CD4-positive, alpha-beta memory T cell (primary cell): ENCODE measurements at regions not wholly inside any gene's neighbourhood (a gene's known extent, or its start where the extent isn't known, plus 50 kb on each side); places are given as distances from the start of the nearest gene placed in this dataset.

Experiments
- CTCF ChIA-PET: fragments of 350-600 bp; sonication (Branson Sonifier 250); formaldehyde crosslinking; loops from one replicate; lab custom pipeline; 2021; ENCODE audit warnings: inconsistent platforms; ENCODE audit not compliant: partially characterized antibody; lab: Charles Lee
- POLR2A ChIA-PET: fragments of 350-600 bp; sonication (Branson Sonifier 250); formaldehyde crosslinking; loops from one replicate; lab custom pipeline; 2021; ENCODE audit not compliant: partially characterized antibody; lab: Charles Lee
- DNase-seq, 5 donors: peaks; one replicate each; pipeline versions ENCODE4 v3.0.0 to v3.0.0-alpha.2; 2020 to 2022; ENCODE audit warnings: mixed read lengths in 1 of 5
- H3K27ac ChIP-seq: one replicate; pipeline ENCODE4 v1.7.0; 2013; ENCODE audit warnings: low read depth, low read length
- H3K27me3 ChIP-seq: 2 replicates; pipeline ENCODE4 v1.7.0; 2013; ENCODE audit warnings: mild to moderate bottlenecking, low read length, moderate library complexity; ENCODE audit not compliant: insufficient read depth
- H3K36me3 ChIP-seq: 2 replicates; pipeline ENCODE4 v1.7.0; 2013; ENCODE audit warnings: mild to moderate bottlenecking, low read length, moderate library complexity; ENCODE audit not compliant: insufficient read depth
- H3K4me1 ChIP-seq: 2 replicates; pipeline ENCODE4 v1.7.0; 2013; ENCODE audit warnings: mild to moderate bottlenecking, low read length, moderate library complexity; ENCODE audit not compliant: insufficient read depth
- H3K4me3 ChIP-seq, 2 donors: one replicate each; pipeline ENCODE4 v1.7.0; 2013; ENCODE audit warnings: low read length in 2 of 2, mild to moderate bottlenecking in 1 of 2
- H3K9me3 ChIP-seq, 2 donors: one replicate each; pipeline ENCODE4 v1.7.0; 2013; ENCODE audit warnings: low read length in 2 of 2, control low read depth in 1 of 2; ENCODE audit not compliant: control insufficient read depth in 1 of 2
- H3K27ac Mint-ChIP-seq, 7 donors: one replicate each; pipeline ENCODE4 v1.8.0; 2020 to 2021; ENCODE audit warnings: mixed read lengths in 7 of 7, mild to moderate bottlenecking in 6 of 7, inconsistent platforms in 3 of 7, moderate library complexity in 3 of 7
- H3K27me3 Mint-ChIP-seq, 2 donors: one replicate each; pipeline ENCODE4 v1.8.0; 2020 to 2021; ENCODE audit warnings: mixed read lengths in 2 of 2
- H3K36me3 Mint-ChIP-seq, 2 donors: one replicate each; pipeline ENCODE4 v1.8.0; 2020 to 2021; ENCODE audit warnings: mixed read lengths in 2 of 2, inconsistent platforms in 1 of 2, mild to moderate bottlenecking in 1 of 2
- H3K4me1 Mint-ChIP-seq, 4 donors: one replicate each; pipeline ENCODE4 v1.8.0; 2020 to 2021; ENCODE audit warnings: mixed read lengths in 4 of 4, mild to moderate bottlenecking in 1 of 4
- H3K4me3 Mint-ChIP-seq, 8 donors: one replicate each; pipeline ENCODE4 v1.8.0; 2020 to 2021; ENCODE audit warnings: mixed read lengths in 8 of 8, mild to moderate bottlenecking in 7 of 8, moderate library complexity in 6 of 8, inconsistent platforms in 3 of 8
- H3K9me3 Mint-ChIP-seq, 8 donors: one replicate each; pipeline ENCODE4 v1.8.0; 2020 to 2021; ENCODE audit warnings: mixed read lengths in 8 of 8, mild to moderate bottlenecking in 5 of 8, inconsistent platforms in 3 of 8, moderate library complexity in 1 of 8
- intact Hi-C: fragments of 100-400 bp; cut with micrococcal nuclease; formaldehyde crosslinking; loops from one replicate; pipeline ENCODE4 v1.15.1; 2023

- intact Hi-C loops: no loop called here
- peaks cover 0 to 6% (median 2%) of the 10 kb centered on the region in 8 donors for H3K9me3 Mint-ChIP-seq
- Histone ChIP-seq H3K27me3 (no peaks in the 10 kb centered on the region), H3K4me3 (no peak overlapping the region), H3K36me3 (no peaks in the 10 kb centered on the region), H3K4me1 (no peaks in the 10 kb centered on the region), H3K27ac (no peak overlapping the region), H3K9me3 (no peaks in the 10 kb centered on the region)
- no peak overlapping the region for H3K4me3 Mint-ChIP-seq
- DNase-seq: no peak
- no peaks in the 10 kb centered on the region for H3K4me1 Mint-ChIP-seq
- no peaks in the 10 kb centered on the region for H3K36me3 Mint-ChIP-seq
- peaks cover 7 to 8% of the 10 kb centered on the region in 2 donors for H3K27me3 Mint-ChIP-seq
- CTCF ChIA-PET: no interaction called here
- H3K27ac Mint-ChIP-seq: no peak overlapping the region
- POLR2A ChIA-PET: no interaction called here
These were observed 167.1 kb upstream of the ECI2 start for GRCh38 chr6:4302524-4302923.

GRCh38 chr6:4301871-4302270, 166.5 kb upstream of the ECI2 start:
- H3K27me3 Mint-ChIP-seq: peaks cover 5 to 8% of the 10 kb centered on the region in 2 donors

GRCh38 chr6:4300917-4301316, 165.5 kb upstream of the ECI2 start:
- H3K36me3 Mint-ChIP-seq: no peaks in the 10 kb centered on the region
- H3K9me3 Mint-ChIP-seq: peaks cover 0 to 8% (median 2%) of the 10 kb centered on the region in 8 donors
- Histone ChIP-seq H3K27me3 (no peaks in the 10 kb centered on the region), H3K9me3 (no peaks in the 10 kb centered on the region), H3K4me3 (no peak overlapping the region), H3K4me1 (no peaks in the 10 kb centered on the region), H3K36me3 (no peaks in the 10 kb centered on the region), H3K27ac (no peak overlapping the region)
- H3K4me1 Mint-ChIP-seq: no peaks in the 10 kb centered on the region
- DNase-seq: no peak
- CTCF ChIA-PET: no interaction called here
- intact Hi-C loops: no loop called here
- H3K4me3 Mint-ChIP-seq: no peak overlapping the region
- H3K27me3 Mint-ChIP-seq: peaks cover 2 to 5% of the 10 kb centered on the region in 2 donors
- POLR2A ChIA-PET: no interaction called here
- H3K27ac Mint-ChIP-seq: no peak overlapping the region

More at GRCh38 chr6:4301871-4302270, 166.5 kb upstream of the ECI2 start:
- no peak overlapping the region for H3K4me3 ChIP-seq
- no peaks in the 10 kb centered on the region for H3K36me3 ChIP-seq
- Mint-ChIP-seq H3K27ac (no peak overlapping the region), H3K4me1 (no peaks in the 10 kb centered on the region), H3K9me3 (peaks cover 0 to 8% (median 2%) of the 10 kb centered on the region in 8 donors), H3K4me3 (no peak overlapping the region), H3K36me3 (no peaks in the 10 kb centered on the region)
- DNase-seq: no peak
- no peaks in the 10 kb centered on the region for H3K27me3 ChIP-seq
- POLR2A ChIA-PET: no interaction called here
- no peak overlapping the region for H3K27ac ChIP-seq
- no peaks in the 10 kb centered on the region for H3K9me3 ChIP-seq
- CTCF ChIA-PET: no interaction called here
- H3K4me1 ChIP-seq: no peaks in the 10 kb centered on the region
- intact Hi-C loops: no loop called here

- H3K9me3 ChIP-seq: no peaks in the 10 kb centered on the region
- H3K27ac ChIP-seq: no peak overlapping the region
- no peaks in the 10 kb centered on the region for H3K27me3 Mint-ChIP-seq
- H3K9me3 Mint-ChIP-seq: peaks cover 0 to 8% (median 1%) of the 10 kb centered on the region in 8 donors
- no peak for DNase-seq
- H3K36me3 ChIP-seq: no peaks in the 10 kb centered on the region
- no peak overlapping the region for H3K4me3 Mint-ChIP-seq
- H3K27me3 ChIP-seq: no peaks in the 10 kb centered on the region
- H3K27ac Mint-ChIP-seq: no peak overlapping the region
- no peaks in the 10 kb centered on the region for H3K4me1 ChIP-seq
- ChIA-PET POLR2A (no interaction called here), CTCF (no interaction called here)
- intact Hi-C loops: no loop called here
- no peaks in the 10 kb centered on the region for H3K36me3 Mint-ChIP-seq
- no peak overlapping the region for H3K4me3 ChIP-seq
- no peaks in the 10 kb centered on the region for H3K4me1 Mint-ChIP-seq
These were observed 164.1 kb upstream of the ECI2 start for GRCh38 chr6:4299476-4299875.

- H3K27me3 ChIP-seq: no peaks in the 10 kb centered on the region
- H3K9me3 Mint-ChIP-seq: peaks cover 0 to 8% (median 0%) of the 10 kb centered on the region in 8 donors
- no peak overlapping the region for H3K4me3 Mint-ChIP-seq
- H3K36me3 ChIP-seq: no peaks in the 10 kb centered on the region
- H3K27ac ChIP-seq: no peak overlapping the region
- no peak for DNase-seq
- ChIA-PET CTCF (no interaction called here), POLR2A (no interaction called here)
- no peaks in the 10 kb centered on the region for H3K4me1 Mint-ChIP-seq
- H3K4me3 ChIP-seq: no peak overlapping the region
- H3K27me3 Mint-ChIP-seq: no peaks in the 10 kb centered on the region
- H3K4me1 ChIP-seq: no peaks in the 10 kb centered on the region
- H3K9me3 ChIP-seq: no peaks in the 10 kb centered on the region
- intact Hi-C loops: no loop called here
- H3K36me3 Mint-ChIP-seq: no peaks in the 10 kb centered on the region
- H3K27ac Mint-ChIP-seq: no peak overlapping the region
These were observed 162.0 kb upstream of the ECI2 start for GRCh38 chr6:4297348-4297747.

GRCh38 chr6:4296552-4296951, 161.2 kb upstream of the ECI2 start:
- H3K4me1 ChIP-seq: no peaks in the 10 kb centered on the region
- Mint-ChIP-seq H3K9me3 (peaks cover 0 to 8% (median 0%) of the 10 kb centered on the region in 8 donors), H3K27ac (no peak overlapping the region), H3K4me3 (no peak overlapping the region), H3K4me1 (no peaks in the 10 kb centered on the region), H3K27me3 (no peaks in the 10 kb centered on the region), H3K36me3 (no peaks in the 10 kb centered on the region)
- ChIA-PET POLR2A (no interaction called here), CTCF (no interaction called here)
- no peaks in the 10 kb centered on the region for H3K36me3 ChIP-seq
- no peak for DNase-seq
- no peaks in the 10 kb centered on the region for H3K9me3 ChIP-seq
- H3K27ac ChIP-seq: no peak overlapping the region
- H3K4me3 ChIP-seq: no peak overlapping the region
- intact Hi-C loops: no loop called here
- no peaks in the 10 kb centered on the region for H3K27me3 ChIP-seq

- H3K4me3 ChIP-seq: no peak overlapping the region
- H3K27ac Mint-ChIP-seq: no peak overlapping the region
- H3K9me3 Mint-ChIP-seq: peaks cover 0 to 8% (median 0%) of the 10 kb centered on the region in 8 donors
- H3K4me3 Mint-ChIP-seq: no peak overlapping the region
- H3K27me3 ChIP-seq: no peaks in the 10 kb centered on the region
- H3K27ac ChIP-seq: no peak overlapping the region
- no peaks in the 10 kb centered on the region for H3K27me3 Mint-ChIP-seq
- no peaks in the 10 kb centered on the region for H3K4me1 ChIP-seq
- H3K9me3 ChIP-seq: no peaks in the 10 kb centered on the region
- CTCF ChIA-PET: no interaction called here
- no peaks in the 10 kb centered on the region for H3K36me3 Mint-ChIP-seq
- no peaks in the 10 kb centered on the region for H3K4me1 Mint-ChIP-seq
- POLR2A ChIA-PET: no interaction called here
- no peak for DNase-seq
- intact Hi-C loops: no loop called here
- H3K36me3 ChIP-seq: no peaks in the 10 kb centered on the region
These were observed 160.4 kb upstream of the ECI2 start for GRCh38 chr6:4295783-4296155.
